H1 (cell line): ENCODE measurements at regions not wholly inside any gene's neighbourhood (a gene's known extent, or its start where the extent isn't known, plus 50 kb on each side); places are given as distances from the start of the nearest gene placed in this dataset.

Source experiments
- CTCF ChIA-PET: fragments of 300-600 bp; sonication (Branson Sonifier 250); formaldehyde crosslinking; loops from one replicate; lab custom pipeline; 2021; ENCODE audit not compliant: partially characterized antibody; lab: Charles Lee
- POLR2A ChIA-PET: fragments of 300-600 bp; sonication (Branson Sonifier 250); formaldehyde crosslinking; loops from one replicate; lab custom pipeline; 2021; ENCODE audit warnings: inconsistent platforms; ENCODE audit not compliant: partially characterized antibody; lab: Charles Lee
- DNase-seq, 2 experiments: peaks; one replicate each; pipeline versions ENCODE4 v3.0.0 to v3.0.0-alpha.2; 2010 to 2022; ENCODE audit warnings: low spot score in 2 of 2, low read depth in 1 of 2, mixed read lengths in 1 of 2
- FAIRE-seq: peaks from 2 replicates; lab custom pipeline; 2011; peaks lifted over from hg19 to GRCh38; lab: Jason Lieb, UNC
- H2AFZ ChIP-seq: 2 replicates; pipeline ENCODE4 v1.8.1; 2012; ENCODE audit warnings: low read length, inconsistent platforms
- H2AK5ac ChIP-seq: 2 replicates; pipeline ENCODE4 v1.6.1; 2013; ENCODE audit warnings: low read depth, low read length
- H2BK120ac ChIP-seq: replicated peaks from 2 replicates; pipeline ENCODE3; 2013; ENCODE audit warnings: low read depth, low read length, inconsistent platforms
- H2BK12ac ChIP-seq: 2 replicates; pipeline ENCODE4 v1.6.1; 2013; ENCODE audit warnings: low read depth, low read length
- H2BK15ac ChIP-seq: 2 replicates; pipeline ENCODE4 v1.6.1; 2013; ENCODE audit warnings: low read length
- H2BK20ac ChIP-seq: 2 replicates; pipeline ENCODE4 v1.6.1; 2013; ENCODE audit warnings: low read length
- H2BK5ac ChIP-seq: 2 replicates; pipeline ENCODE4 v1.6.1; 2013; ENCODE audit warnings: low read depth, low read length
- H3K14ac ChIP-seq: 2 replicates; pipeline ENCODE4 v1.6.1; 2013; ENCODE audit warnings: inconsistent platforms; ENCODE audit not compliant: insufficient read length
- H3K18ac ChIP-seq: 2 replicates; pipeline ENCODE4 v1.6.1; 2013; ENCODE audit warnings: low read length; ENCODE audit errors: extremely low read depth
- H3K23ac ChIP-seq: 2 replicates; pipeline ENCODE4 v1.6.1; 2013; ENCODE audit warnings: inconsistent platforms; ENCODE audit not compliant: insufficient read length
- H3K23me2 ChIP-seq: 2 replicates; pipeline ENCODE4 v1.6.1; 2013; ENCODE audit warnings: low read depth, low read length
- H3K27ac ChIP-seq: 2 replicates; pipeline ENCODE4 v1.6.1; 2011; ENCODE audit warnings: low read depth, low read length, inconsistent platforms
- H3K27me3 ChIP-seq, 4 experiments: replicated peaks in 1 of 4; 1 replicate in 1 of 4; 2 replicates in 3 of 4; pipeline versions ENCODE4 v1.6.1 to v1.8.1; 2011 to 2013; ENCODE audit warnings: low read length in 3 of 4, mild to moderate bottlenecking in 3 of 4, inconsistent platforms in 2 of 4, mixed read lengths in 2 of 4, moderate library complexity in 1 of 4; ENCODE audit not compliant: control insufficient read depth in 3 of 4, insufficient read depth in 3 of 4; ENCODE audit errors: extremely low read depth in 1 of 4
- H3K36me3 ChIP-seq, 4 experiments: 2 replicates each; pipeline versions ENCODE4 v1.6.1 to v1.8.1; 2011 to 2013; ENCODE audit warnings: mild to moderate bottlenecking in 4 of 4, low read length in 3 of 4, moderate library complexity in 2 of 4, control low read depth in 1 of 4, inconsistent platforms in 1 of 4; ENCODE audit not compliant: insufficient read depth in 4 of 4, control insufficient read depth in 2 of 4
- H3K4ac ChIP-seq: replicated peaks from 2 replicates; pipeline ENCODE3; 2013; ENCODE audit warnings: low read length, low read depth, mixed read lengths, inconsistent platforms; ENCODE audit not compliant: insufficient read length
- H3K4me1 ChIP-seq, 4 experiments: replicated peaks in 1 of 4; 1 replicate in 1 of 4; 2 replicates in 3 of 4; pipeline versions ENCODE4 v1.6.1 to v1.8.1; 2011 to 2013; ENCODE audit warnings: low read length in 3 of 4, inconsistent platforms in 2 of 4, mixed read lengths in 1 of 4; ENCODE audit not compliant: insufficient read depth in 4 of 4, control insufficient read depth in 3 of 4
- H3K4me2 ChIP-seq, 2 experiments: 2 replicates each; pipeline versions ENCODE4 v1.6.1 to v1.8.1; 2011 to 2013; ENCODE audit warnings: low read depth in 2 of 2, low read length in 2 of 2, control low read depth in 1 of 2, inconsistent platforms in 1 of 2, mild to moderate bottlenecking in 1 of 2; ENCODE audit not compliant: insufficient read depth in 1 of 2
- H3K4me3 ChIP-seq, 4 experiments: fragments of 200-600, 300-600 bp in 1 of 4; sonication (generic), shearing (Covaris generic), sonication (Bioruptor Twin) in 1 of 4; 2 replicates each; pipeline versions ENCODE4 v1.5.1 to v1.8.1; 2011 to 2016; ENCODE audit warnings: low read length in 4 of 4, low read depth in 3 of 4, control low read depth in 2 of 4, inconsistent platforms in 2 of 4, mild to moderate bottlenecking in 2 of 4, mixed read lengths in 1 of 4, moderate library complexity in 1 of 4; ENCODE audit not compliant: insufficient read depth in 2 of 4; ENCODE audit errors: extremely low read depth in 1 of 4
- H3K56ac ChIP-seq: replicated peaks from 2 replicates; pipeline ENCODE3; 2013; ENCODE audit warnings: low read depth, mild to moderate bottlenecking, mixed read lengths, low read length, inconsistent platforms; ENCODE audit not compliant: insufficient read length
- H3K79me1 ChIP-seq: 2 replicates; pipeline ENCODE4 v1.6.1; 2013; ENCODE audit warnings: low read depth, low read length, control low read depth
- H3K79me2 ChIP-seq, 2 experiments: 2 replicates each; pipeline versions ENCODE4 v1.6.1 to v1.8.1; 2012 to 2013; ENCODE audit warnings: low read length in 2 of 2, mild to moderate bottlenecking in 2 of 2, inconsistent platforms in 1 of 2; ENCODE audit not compliant: insufficient read depth in 2 of 2, control insufficient read depth in 1 of 2
- H3K9ac ChIP-seq, 4 experiments: replicated peaks in 1 of 4; 1 replicate in 1 of 4; 2 replicates in 3 of 4; pipeline versions ENCODE4 v1.6.1 to v1.8.1; 2011 to 2013; ENCODE audit warnings: low read depth in 3 of 4, low read length in 3 of 4, control low read depth in 2 of 4, mild to moderate bottlenecking in 2 of 4, moderate library complexity in 2 of 4, inconsistent platforms in 1 of 4; ENCODE audit errors: extremely low read depth in 1 of 4
- H3K9me3 ChIP-seq, 2 experiments: 2 replicates each; pipeline versions ENCODE4 v1.6.1 to v1.8.1; 2012 to 2013; ENCODE audit warnings: mild to moderate bottlenecking in 2 of 2, moderate library complexity in 2 of 2, control low read depth in 1 of 2, inconsistent platforms in 1 of 2, low read depth in 1 of 2, low read length in 1 of 2, mixed read lengths in 1 of 2; ENCODE audit not compliant: insufficient read depth in 2 of 2
- H4K20me1 ChIP-seq, 2 experiments: replicated peaks in 1 of 2; 2 replicates each; pipeline versions ENCODE3 to v1.8.1; 2011 to 2013; ENCODE audit warnings: inconsistent platforms in 2 of 2, low read length in 2 of 2, mild to moderate bottlenecking in 1 of 2; ENCODE audit not compliant: insufficient read depth in 2 of 2, control insufficient read depth in 1 of 2
- H4K5ac ChIP-seq: 2 replicates; pipeline ENCODE4 v1.6.1; 2013; ENCODE audit warnings: low read length, low read depth, mixed read lengths, inconsistent platforms; ENCODE audit not compliant: insufficient read length
- H4K8ac ChIP-seq: 2 replicates; pipeline ENCODE4 v1.8.0; 2013; ENCODE audit warnings: mild to moderate bottlenecking, moderate library complexity, low read length, inconsistent platforms; ENCODE audit not compliant: insufficient read depth; ENCODE audit errors: extremely low read depth
- H4K91ac ChIP-seq: replicated peaks from 2 replicates; pipeline ENCODE3; 2013; ENCODE audit warnings: low read length, mixed read lengths, inconsistent platforms; ENCODE audit not compliant: insufficient read length
- CHD2 ChIP-seq: IDR thresholded peaks from 2 replicates; pipeline ENCODE4 v1.6.1; 2012; ENCODE audit warnings: low read length, improper control_type of control experiment
- FOSL1 ChIP-seq: IDR thresholded peaks from 2 replicates; pipeline ENCODE4 v1.6.1; 2011; ENCODE audit warnings: mild to moderate bottlenecking, low read depth, low read length, moderate library complexity; ENCODE audit not compliant: insufficient read depth
- POLR2AphosphoS5 ChIP-seq: IDR thresholded peaks from 2 replicates; pipeline ENCODE4 v1.6.1; 2011; ENCODE audit warnings: low read depth, low read length
- POU5F1 ChIP-seq: IDR thresholded peaks from 2 replicates; pipeline ENCODE4 v1.6.1; 2011; ENCODE audit warnings: low read depth, mild to moderate bottlenecking, low read length, moderate library complexity
- RXRA ChIP-seq: IDR thresholded peaks from 2 replicates; pipeline ENCODE4 v1.6.1; 2011; ENCODE audit warnings: low read depth, mild to moderate bottlenecking, low read length, moderate library complexity; ENCODE audit not compliant: insufficient read depth
- SP1 ChIP-seq: IDR thresholded peaks from 2 replicates; pipeline ENCODE4 v1.6.1; 2011; ENCODE audit warnings: low read depth, low read length
- SUZ12 ChIP-seq: fragments of 200-600 bp; sonication (generic); IDR thresholded peaks from 2 replicates; pipeline ENCODE4 v1.6.1; 2012; ENCODE audit warnings: mild to moderate bottlenecking, inconsistent platforms, low read length, moderate library complexity, mixed read lengths
- WGBS, 2 experiments: shearing (Covaris generic) in 1 of 2; methylation state at CpG; one replicate each; pipeline versions ENCODE4 v1.1.6 to v1.1.7; 2013 to 2015; ENCODE audit warnings: low lambda C conversion rate in 2 of 2, mixed read lengths in 2 of 2, inconsistent platforms in 1 of 2, low coverage in 1 of 2, missing lambda C conversion rate in 1 of 2; ENCODE audit not compliant: insufficient replicate concordance in 2 of 2, insufficient coverage in 1 of 2, insufficient read length in 1 of 2; ENCODE audit errors: extremely low coverage in 1 of 2, missing lambda C conversion rate in 1 of 2; 5-methylcytosine and 5-hydroxymethylcytosine counted together
- TF ChIP-seq, protein P1 (sequence below), 3 experiments: IDR thresholded peaks; 1 replicate in 2 of 3; 2 replicates in 1 of 3; pipeline versions ENCODE4 v1.5.1 to v1.6.1; 2011; ENCODE audit warnings: low read length in 3 of 3, mild to moderate bottlenecking in 3 of 3, inconsistent platforms in 2 of 3, low read depth in 1 of 3, moderate library complexity in 1 of 3; ENCODE audit not compliant: insufficient read depth in 1 of 3; ENCODE audit errors: control extremely low read depth in 1 of 3

DNA sequence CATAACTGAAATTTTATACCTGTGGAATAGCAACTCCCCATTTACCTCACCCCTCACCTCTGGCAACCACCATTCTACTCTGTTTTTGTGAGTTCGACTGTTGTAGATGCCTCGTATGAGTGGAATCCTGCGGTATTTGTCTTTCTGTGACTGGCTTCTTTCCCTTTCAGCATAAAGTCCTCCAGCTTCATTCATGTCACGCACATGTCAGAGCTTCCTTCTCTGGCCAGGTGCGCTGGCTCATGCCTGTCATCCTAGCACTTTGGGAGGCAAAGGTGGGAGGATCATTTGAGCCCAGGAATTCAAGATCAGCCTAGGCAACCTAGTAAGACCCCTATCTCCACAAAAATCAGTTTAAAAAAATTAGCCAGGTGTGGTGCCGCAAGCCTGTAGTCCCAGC, 278.4 kb downstream of the PARN start:
- POLR2A ChIA-PET, result interaction anchor here (0.6 to 1.2 kb wide), 2 partner anchors 36 to 747 kb away, joined by 3 to 4 read pairs; no protein-coding TSS in a partner anchor
- CTCF ChIA-PET, result interaction anchor here (1.2 kb wide), 1 partner anchor 11 kb away, joined by 4 read pairs; no protein-coding TSS in a partner anchor

More for the DNA sequence above, 278.4 kb downstream of the PARN start:
- Histone ChIP-seq H4K20me1 (no peaks in the 10 kb centered on the region), H3K56ac (no peak overlapping the region), H3K4me2 (no peak overlapping the region), H4K91ac (no peak overlapping the region), H3K4ac (no peak overlapping the region), H3K23ac (no peak overlapping the region), H3K18ac (no peak overlapping the region), H3K27me3 (no peaks in the 10 kb centered on the region), H3K79me2 (no peaks in the 10 kb centered on the region), H3K14ac (no peak overlapping the region), H2BK120ac (no peak overlapping the region), H2BK5ac (no peak overlapping the region), H4K8ac (no peak overlapping the region), H4K5ac (no peak overlapping the region), H3K23me2 (no peaks in the 10 kb centered on the region), H3K4me1 (peaks cover 2 to 12% (median 5%) of the 10 kb centered on the region in 4 experiments; a peak in 4 of 7 replicates), H3K9me3 (no peaks in the 10 kb centered on the region), H3K4me3 (no peak overlapping the region), H3K9ac (no peak overlapping the region), H2BK15ac (no peak overlapping the region), H2AK5ac (no peak overlapping the region), H2AFZ (no peak overlapping the region), H2BK20ac (no peak overlapping the region), H3K27ac (no peak overlapping the region), H3K79me1 (no peaks in the 10 kb centered on the region), H3K36me3 (no peaks in the 10 kb centered on the region), H2BK12ac (no peak overlapping the region)
- FAIRE-seq (no peak), DNase-seq (no peak)
- TF ChIP-seq POU5F1 (no peak), RXRA (no peak), CHD2 (no peak), POLR2AphosphoS5 (no peak), SP1 (no peak), SUZ12 (no peak), FOSL1 (no peak)
- TF ChIP-seq, protein P1, sequence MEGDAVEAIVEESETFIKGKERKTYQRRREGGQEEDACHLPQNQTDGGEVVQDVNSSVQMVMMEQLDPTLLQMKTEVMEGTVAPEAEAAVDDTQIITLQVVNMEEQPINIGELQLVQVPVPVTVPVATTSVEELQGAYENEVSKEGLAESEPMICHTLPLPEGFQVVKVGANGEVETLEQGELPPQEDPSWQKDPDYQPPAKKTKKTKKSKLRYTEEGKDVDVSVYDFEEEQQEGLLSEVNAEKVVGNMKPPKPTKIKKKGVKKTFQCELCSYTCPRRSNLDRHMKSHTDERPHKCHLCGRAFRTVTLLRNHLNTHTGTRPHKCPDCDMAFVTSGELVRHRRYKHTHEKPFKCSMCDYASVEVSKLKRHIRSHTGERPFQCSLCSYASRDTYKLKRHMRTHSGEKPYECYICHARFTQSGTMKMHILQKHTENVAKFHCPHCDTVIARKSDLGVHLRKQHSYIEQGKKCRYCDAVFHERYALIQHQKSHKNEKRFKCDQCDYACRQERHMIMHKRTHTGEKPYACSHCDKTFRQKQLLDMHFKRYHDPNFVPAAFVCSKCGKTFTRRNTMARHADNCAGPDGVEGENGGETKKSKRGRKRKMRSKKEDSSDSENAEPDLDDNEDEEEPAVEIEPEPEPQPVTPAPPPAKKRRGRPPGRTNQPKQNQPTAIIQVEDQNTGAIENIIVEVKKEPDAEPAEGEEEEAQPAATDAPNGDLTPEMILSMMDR (IDR thresholded peaks at IDR 0.05; ENCODE audit: control extremely low read depth in 1 of 3, insufficient read depth in 1 of 3, low read depth in 1 of 3, low read length in 3 of 3), result no peak
- WGBS, 2 experiments, result 97% methylated on average over 6 of the region's 6 CpGs; no CpG with 5 or more reads in 1 of the 2 experiments
